Liver (tissue), 7 donors: ENCODE measurements at regions not wholly inside any gene's neighbourhood (a gene's known extent, or its start where the extent isn't known, plus 50 kb on each side); places are given as distances from the start of the nearest gene placed in this dataset.

Source experiments
- DNase-seq: peaks from one replicate; pipeline ENCODE4 v3.0.0-alpha.2; 2017; ENCODE audit warnings: low spot score
- H3K27ac ChIP-seq, 2 donors: one replicate each; pipeline ENCODE4 v1.7.0; 2013; ENCODE audit warnings: inconsistent platforms in 2 of 2, low read length in 2 of 2, control low read depth in 1 of 2, low read depth in 1 of 2, mild to moderate bottlenecking in 1 of 2
- H3K27me3 ChIP-seq, 4 donors: one replicate each; pipeline versions ENCODE4 v1.6.1 to v1.7.0; 2013; ENCODE audit warnings: low read length in 3 of 4, inconsistent platforms in 1 of 4, mild to moderate bottlenecking in 1 of 4, moderate library complexity in 1 of 4; ENCODE audit not compliant: control insufficient read depth in 4 of 4, insufficient read depth in 4 of 4
- H3K36me3 ChIP-seq, 4 donors: one replicate each; pipeline versions ENCODE4 v1.6.1 to v1.7.0; 2013; ENCODE audit warnings: low read length in 3 of 4, mild to moderate bottlenecking in 3 of 4, low read depth in 1 of 4, moderate library complexity in 1 of 4; ENCODE audit not compliant: control insufficient read depth in 4 of 4, insufficient read depth in 3 of 4
- H3K4me1 ChIP-seq, 4 donors: one replicate each; pipeline versions ENCODE4 v1.6.1 to v1.7.0; 2013; ENCODE audit warnings: low read length in 3 of 4, mild to moderate bottlenecking in 3 of 4, moderate library complexity in 1 of 4; ENCODE audit not compliant: control insufficient read depth in 4 of 4, insufficient read depth in 4 of 4
- H3K4me3 ChIP-seq, 3 donors: one replicate each; pipeline versions ENCODE4 v1.6.1 to v1.7.0; 2013; ENCODE audit warnings: low read length in 3 of 3, control low read depth in 1 of 3, low read depth in 1 of 3, mild to moderate bottlenecking in 1 of 3
- H3K9ac ChIP-seq, 2 donors: one replicate each; pipeline ENCODE4 v1.7.0; 2013; ENCODE audit warnings: low read length in 2 of 2, mild to moderate bottlenecking in 2 of 2, moderate library complexity in 2 of 2, control low read depth in 1 of 2, low read depth in 1 of 2
- H3K9me3 ChIP-seq, 4 donors: one replicate each; pipeline versions ENCODE4 v1.6.1 to v1.7.0; 2013; ENCODE audit warnings: low read length in 3 of 4; ENCODE audit not compliant: control insufficient read depth in 4 of 4
- ATF3 ChIP-seq: IDR thresholded peaks from 2 replicates; pipeline ENCODE4 v1.6.1; 2016; ENCODE audit warnings: antibody characterized with exemption
- FOXA1 ChIP-seq: IDR thresholded peaks from 2 replicates; pipeline ENCODE4 v1.6.1; 2016; ENCODE audit warnings: antibody characterized with exemption
- GABPA ChIP-seq, 2 donors: IDR thresholded peaks in 1 of 2; conservative IDR thresholded peaks in 1 of 2; 2 replicates each; pipeline ENCODE4 v1.6.1; 2016; ENCODE audit warnings: antibody characterized with exemption in 2 of 2, mild to moderate bottlenecking in 1 of 2, moderate library complexity in 1 of 2
- HNF4A ChIP-seq, 2 donors: conservative IDR thresholded peaks; 2 replicates each; pipeline ENCODE4 v1.6.1; 2016; ENCODE audit warnings: antibody characterized with exemption in 2 of 2, mild to moderate bottlenecking in 2 of 2
- HNF4G ChIP-seq: IDR thresholded peaks from 2 replicates; pipeline ENCODE4 v1.6.1; 2016; ENCODE audit warnings: antibody characterized with exemption
- NR2F2 ChIP-seq: IDR thresholded peaks from 2 replicates; pipeline ENCODE4 v1.6.1; 2016; ENCODE audit warnings: antibody characterized with exemption
- REST ChIP-seq: IDR thresholded peaks from 2 replicates; pipeline ENCODE4 v1.6.1; 2016; ENCODE audit warnings: antibody characterized with exemption, mild to moderate bottlenecking
- TAF1 ChIP-seq: conservative IDR thresholded peaks from 2 replicates; pipeline ENCODE4 v1.6.1; 2016; ENCODE audit warnings: antibody characterized with exemption, mild to moderate bottlenecking
- YY1 ChIP-seq: IDR thresholded peaks from 2 replicates; pipeline ENCODE4 v1.6.1; 2016; ENCODE audit warnings: antibody characterized with exemption, mild to moderate bottlenecking
- ZBTB33 ChIP-seq: IDR thresholded peaks from 2 replicates; pipeline ENCODE4 v1.6.1; 2016; ENCODE audit warnings: antibody characterized with exemption
- WGBS: extraction: QIAGEN DNeasy Blood & Tissue Kit; methylation state at CpG from one replicate; pipeline ENCODE4 v1.1.7; 2013; 5-methylcytosine and 5-hydroxymethylcytosine counted together
- donor health status: healthy.
- donor health status: healthy.
- donor health status: healthy.
- donor health status: healthy.

- Histone ChIP-seq H3K9ac (no peak overlapping the region), H3K9me3 (no peaks in the 10 kb centered on the region), H3K27ac (no peak overlapping the region), H3K4me1 (no peaks in the 10 kb centered on the region), H3K4me3 (no peak overlapping the region), H3K36me3 (no peaks in the 10 kb centered on the region), H3K27me3 (no peaks in the 10 kb centered on the region)
- TF ChIP-seq REST (no peak), HNF4A (conservative IDR thresholded peaks at IDR 0.05) (no peak), ZBTB33 (no peak)
- DNase-seq: no peak
- WGBS: 89% methylated on average over 18 of the region's 18 CpGs
These were observed 1344.3 kb upstream of the ADGRL3 start for GRCh38 chr4:59855630-59856352.

GRCh38 chr4:59869056-59869455, 1331.1 kb upstream of the ADGRL3 start:
- TF ChIP-seq ZBTB33 (no peak), YY1 (no peak), HNF4G (no peak), TAF1 (no peak), HNF4A (conservative IDR thresholded peaks at IDR 0.05) (no peak), NR2F2 (no peak), ATF3 (no peak), FOXA1 (no peak), GABPA (IDR thresholded peaks at IDR 0.05 in 1 of 2, conservative IDR thresholded peaks at IDR 0.05 in 1 of 2) (no peak)
- WGBS: 74% methylated on average over 3 of the region's 3 CpGs
- Histone ChIP-seq H3K27me3 (peaks cover 0 to 2% (median 0%) of the 10 kb centered on the region in 4 donors), H3K9ac (no peak overlapping the region), H3K36me3 (no peaks in the 10 kb centered on the region), H3K27ac (no peak overlapping the region), H3K9me3 (no peaks in the 10 kb centered on the region), H3K4me3 (no peak overlapping the region), H3K4me1 (no peaks in the 10 kb centered on the region)
- no peak for DNase-seq
